KOPT-K1 (cell line): ENCODE measurements at regions not wholly inside any gene's neighbourhood (a gene's known extent, or its start where the extent isn't known, plus 50 kb on each side); places are given as distances from the start of the nearest gene placed in this dataset.

Experiments
- H3K27ac ChIP-seq: fragments of 200-600 bp; sonication (generic); 2 replicates; pipeline ENCODE4 v1.5.1; 2016; ENCODE audit warnings: antibody characterized with exemption, mild to moderate bottlenecking, low read depth, low read length; ENCODE audit not compliant: poor library complexity, severe bottlenecking
- H3K36me3 ChIP-seq: fragments of 200-600 bp; sonication (generic); 2 replicates; pipeline ENCODE4 v1.5.1; 2017; ENCODE audit warnings: antibody characterized with exemption, mild to moderate bottlenecking, low read length, moderate library complexity; ENCODE audit not compliant: insufficient read depth
- H3K9me3 ChIP-seq: fragments of 200-600 bp; sonication (generic); 2 replicates; pipeline ENCODE4 v1.5.1; 2017; ENCODE audit warnings: antibody characterized with exemption, low read length, mild to moderate bottlenecking; ENCODE audit not compliant: insufficient read depth, poor library complexity, severe bottlenecking

GRCh38 chr1:234752927-234753326, 142.9 kb upstream of the IRF2BP2 start:
- H3K9me3 ChIP-seq: no peaks in the 10 kb centered on the region
- H3K27ac ChIP-seq: no peak overlapping the region
- H3K36me3 ChIP-seq: no peaks in the 10 kb centered on the region

DNA sequence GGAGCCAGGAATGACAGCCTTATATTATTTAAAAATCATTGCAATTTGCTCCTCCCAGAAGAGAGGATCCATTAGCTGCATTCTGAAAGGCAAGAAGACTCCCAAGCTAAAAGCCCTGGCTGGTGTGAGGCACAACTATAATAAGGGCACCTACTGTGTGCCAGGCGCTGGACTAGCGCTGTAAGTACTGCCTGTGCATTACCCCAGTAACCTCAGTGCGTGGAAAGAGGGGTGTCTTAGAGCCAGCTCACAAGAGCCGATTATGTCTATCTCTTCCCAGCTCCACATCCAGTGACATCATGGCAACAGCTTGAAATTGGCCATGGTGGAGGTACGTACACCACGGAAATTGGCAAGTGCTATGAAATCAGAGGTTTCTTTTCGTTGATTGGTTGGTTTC, 141.7 kb upstream of the IRF2BP2 start:
- Histone ChIP-seq H3K27ac (no peak overlapping the region), H3K36me3 (no peaks in the 10 kb centered on the region), H3K9me3 (no peaks in the 10 kb centered on the region)

GRCh38 chr1:234750922-234751627, 141.1 kb upstream of the IRF2BP2 start:
- no peak overlapping the region for H3K27ac ChIP-seq
- H3K9me3 ChIP-seq: no peaks in the 10 kb centered on the region
- no peaks in the 10 kb centered on the region for H3K36me3 ChIP-seq

DNA sequence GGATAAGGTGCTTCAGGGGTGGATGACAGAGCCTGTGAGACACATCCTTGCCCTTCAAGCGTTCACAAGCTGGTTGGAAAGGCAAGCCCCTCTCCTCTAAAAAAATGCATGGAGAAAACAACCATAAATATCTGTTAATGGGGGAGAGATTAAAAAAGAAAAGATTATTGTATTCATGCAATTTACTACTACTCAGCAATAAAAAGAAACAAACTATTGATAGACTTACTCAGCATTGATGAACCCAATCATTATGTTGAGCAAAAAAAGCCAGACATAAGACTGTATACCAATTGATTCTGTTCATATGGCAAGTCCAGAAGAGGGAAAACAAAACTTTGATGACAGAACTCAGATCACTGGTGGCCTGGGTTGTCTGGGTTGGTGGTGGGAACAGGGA, 138.7 kb upstream of the IRF2BP2 start:
- no peaks in the 10 kb centered on the region for H3K36me3 ChIP-seq

DNA sequence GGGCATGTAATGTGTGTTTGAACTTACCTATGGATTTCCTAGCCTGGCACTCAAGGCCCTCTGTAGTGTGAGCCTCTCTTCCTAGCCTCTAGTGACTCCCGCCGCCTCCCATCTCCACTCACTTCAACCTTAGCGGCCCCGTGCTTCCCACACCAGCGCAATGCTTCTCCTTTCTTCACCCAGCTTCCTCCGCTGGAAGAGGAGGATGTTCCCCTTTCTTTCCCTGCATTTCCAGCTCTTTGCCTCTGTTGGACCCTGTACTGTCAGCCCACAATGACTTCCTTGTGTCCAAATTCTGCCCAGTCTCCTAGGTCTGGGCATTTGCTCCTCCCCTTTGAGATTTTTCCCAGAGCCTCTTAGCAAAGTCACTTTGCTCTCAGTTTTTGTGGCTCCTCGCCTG, 138.1 kb upstream of the IRF2BP2 start:
- no peaks in the 10 kb centered on the region for H3K9me3 ChIP-seq
- no peaks in the 10 kb centered on the region for H3K36me3 ChIP-seq
- H3K27ac ChIP-seq: no peak overlapping the region

More for the DNA sequence above, 138.7 kb upstream of the IRF2BP2 start:
- H3K9me3 ChIP-seq: no peaks in the 10 kb centered on the region
- H3K27ac ChIP-seq: no peak overlapping the region

DNA sequence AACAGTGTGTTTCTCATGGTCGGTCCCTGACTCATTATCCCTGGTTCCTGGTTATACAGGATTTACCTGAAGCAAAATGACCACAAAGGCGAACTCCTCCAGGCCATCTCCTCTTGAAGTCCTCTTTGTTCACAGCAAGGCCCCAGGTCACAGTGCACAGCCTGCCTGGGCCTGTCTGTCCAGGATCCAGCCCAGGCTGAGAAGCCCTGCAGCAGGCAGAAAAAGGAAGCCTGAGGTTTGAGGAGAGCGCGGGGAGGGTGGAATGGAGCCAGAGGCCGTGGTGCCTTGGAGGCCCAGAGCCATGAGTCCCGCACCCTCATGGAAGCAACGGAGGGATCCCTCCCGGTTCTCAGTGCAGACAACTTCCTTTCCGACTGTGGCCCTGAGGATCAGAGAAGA, 136.8 kb upstream of the IRF2BP2 start:
- Histone ChIP-seq H3K9me3 (no peaks in the 10 kb centered on the region), H3K36me3 (no peaks in the 10 kb centered on the region), H3K27ac (no peak overlapping the region)

DNA sequence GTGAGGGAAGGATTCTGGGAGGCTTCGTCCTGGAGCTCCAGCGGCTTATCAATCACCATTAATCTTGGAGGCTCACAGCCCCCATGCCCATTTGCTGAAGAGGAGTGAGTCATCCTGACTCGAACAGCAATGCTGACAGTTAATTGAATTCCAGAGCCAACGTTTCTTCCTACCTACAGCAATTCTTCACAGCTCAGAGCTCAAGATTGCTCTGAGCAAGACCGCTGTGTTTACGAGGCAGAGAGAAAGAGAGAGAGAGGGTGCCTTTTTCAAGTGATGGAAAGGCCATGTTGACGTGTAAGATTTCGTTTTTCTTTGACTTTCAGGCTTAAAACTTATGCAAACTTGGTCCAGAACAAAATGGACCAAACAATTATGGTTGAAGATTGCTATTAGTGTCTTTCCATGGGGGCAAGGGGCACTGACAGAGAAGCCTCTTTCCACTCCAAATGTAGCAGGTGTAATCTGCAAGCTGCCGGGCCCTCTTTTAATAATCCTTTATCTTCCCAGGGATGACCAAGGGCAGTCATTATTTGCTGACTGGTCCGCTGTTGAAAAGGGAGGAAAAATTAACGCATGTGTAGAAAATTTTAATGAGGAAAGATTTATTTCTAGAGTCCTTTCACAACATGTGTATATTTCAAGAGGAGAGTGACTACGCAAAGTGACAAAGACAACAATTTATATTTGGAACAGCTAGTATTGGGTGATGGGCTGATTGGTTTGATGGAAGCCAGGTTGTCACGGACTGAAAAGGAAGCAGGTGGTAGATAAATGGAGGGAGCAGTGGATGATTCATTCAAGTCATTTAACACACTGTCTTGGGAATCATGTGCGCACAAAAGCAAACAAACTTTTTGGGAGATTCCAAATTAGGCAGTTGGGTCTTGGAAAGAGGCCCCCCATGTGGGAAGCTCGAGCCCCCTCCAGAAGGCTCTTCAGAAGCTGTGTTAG, 136.1 kb upstream of the IRF2BP2 start:
- H3K27ac ChIP-seq: no peak overlapping the region
- H3K9me3 ChIP-seq: no peaks in the 10 kb centered on the region
- no peaks in the 10 kb centered on the region for H3K36me3 ChIP-seq

GRCh38 chr1:234745276-234745675, 135.3 kb upstream of the IRF2BP2 start:
- Histone ChIP-seq H3K9me3 (no peaks in the 10 kb centered on the region), H3K27ac (no peak overlapping the region), H3K36me3 (no peaks in the 10 kb centered on the region)

GRCh38 chr1:234743791-234744611, 134.0 kb upstream of the IRF2BP2 start:
- Histone ChIP-seq H3K36me3 (no peaks in the 10 kb centered on the region), H3K9me3 (no peaks in the 10 kb centered on the region), H3K27ac (no peak overlapping the region)

GRCh38 chr1:234742622-234743021, 132.6 kb upstream of the IRF2BP2 start:
- no peaks in the 10 kb centered on the region for H3K36me3 ChIP-seq
- no peaks in the 10 kb centered on the region for H3K9me3 ChIP-seq
- H3K27ac ChIP-seq: no peak overlapping the region

DNA sequence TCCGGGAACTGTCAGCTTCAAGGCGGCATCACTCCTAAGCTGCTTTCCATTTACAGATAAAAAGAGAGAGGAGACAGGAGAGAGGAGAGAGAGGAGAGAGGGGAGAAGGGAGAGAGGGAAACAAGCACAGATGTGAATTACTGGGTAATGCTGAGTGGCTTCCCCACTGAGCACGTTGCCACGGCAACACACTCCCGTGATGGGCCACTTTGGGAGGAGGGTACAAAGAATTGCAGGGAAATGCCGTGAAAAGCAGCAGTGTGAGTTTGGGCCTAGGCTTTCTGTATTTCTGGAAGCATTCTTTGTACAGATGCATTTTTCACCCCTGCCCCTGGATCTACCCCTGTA, 128.0 kb upstream of the IRF2BP2 start:
- Histone ChIP-seq H3K36me3 (no peaks in the 10 kb centered on the region), H3K9me3 (no peaks in the 10 kb centered on the region), H3K27ac (no peak overlapping the region)

GRCh38 chr1:234735916-234736315, 125.9 kb upstream of the IRF2BP2 start:
- H3K36me3 ChIP-seq: no peaks in the 10 kb centered on the region
- H3K27ac ChIP-seq: no peak overlapping the region
- no peaks in the 10 kb centered on the region for H3K9me3 ChIP-seq

- H3K9me3 ChIP-seq: no peaks in the 10 kb centered on the region
- no peaks in the 10 kb centered on the region for H3K36me3 ChIP-seq
- no peak overlapping the region for H3K27ac ChIP-seq
Measured at GRCh38 chr1:234735476-234735875, 125.5 kb upstream of the IRF2BP2 start.

DNA sequence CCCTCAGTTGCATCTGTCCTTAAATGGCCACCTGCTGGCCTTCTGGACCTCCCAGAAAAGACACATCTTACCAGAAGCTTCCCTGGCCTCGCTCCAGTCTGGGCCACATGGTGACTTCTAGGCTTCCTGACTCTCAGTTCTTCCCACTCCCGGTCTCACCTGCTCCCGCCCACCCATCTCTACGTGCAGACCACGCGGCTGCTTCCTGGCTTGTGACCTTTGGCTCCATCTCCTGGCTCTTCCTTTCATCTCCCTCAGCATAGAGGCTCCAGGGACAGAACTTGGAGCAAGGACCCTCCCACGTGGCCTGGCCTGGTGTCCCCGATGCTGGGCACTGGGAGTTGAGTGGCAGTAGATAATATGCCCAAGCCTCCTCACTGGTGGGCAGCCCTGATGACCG, 124.9 kb upstream of the IRF2BP2 start:
- Histone ChIP-seq H3K36me3 (no peaks in the 10 kb centered on the region), H3K9me3 (no peaks in the 10 kb centered on the region), H3K27ac (no peak overlapping the region)

DNA sequence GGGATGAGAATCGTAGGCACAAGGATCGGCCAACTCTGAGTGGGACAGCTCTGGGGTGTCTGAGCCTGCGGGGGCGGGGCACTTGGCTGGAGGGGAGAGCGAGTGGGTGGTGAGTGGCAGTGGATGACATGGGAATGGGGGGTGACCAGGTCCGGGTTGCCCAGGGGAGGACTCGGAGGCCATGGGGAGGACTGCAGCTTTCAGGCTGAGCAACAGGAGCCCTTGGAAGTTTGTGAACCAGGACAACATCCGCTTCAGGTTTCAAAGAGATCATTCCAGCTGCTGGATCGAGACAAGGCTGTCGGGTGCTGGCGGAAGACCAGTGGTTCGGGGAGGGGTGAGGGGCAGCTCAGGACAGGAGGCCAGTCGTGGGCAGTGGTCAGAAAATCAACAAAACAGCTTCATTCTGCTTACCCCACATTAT, 124.4 kb upstream of the IRF2BP2 start:
- Histone ChIP-seq H3K27ac (no peak overlapping the region), H3K36me3 (no peaks in the 10 kb centered on the region), H3K9me3 (no peaks in the 10 kb centered on the region)
